IPS DF 4.7 (cell line): ENCODE measurements at regions not wholly inside any gene's neighbourhood (a gene's known extent, or its start where the extent isn't known, plus 50 kb on each side); places are given as distances from the start of the nearest gene placed in this dataset.

Source experiments
- DNase-seq: peaks from one replicate; pipeline ENCODE4 v3.0.0-alpha.2; 2013; ENCODE audit warnings: low spot score; ENCODE audit errors: extremely low read depth

GRCh38 chr5:93277051-93277450 is 304.0 kb downstream of the NR2F1-AS1 start:
- no peak for DNase-seq

- DNase-seq, result no peak
Observed at GRCh38 chr5:93275376-93275775, 305.6 kb downstream of the NR2F1-AS1 start.

- no peak for DNase-seq
Observed at GRCh38 chr5:93274291-93274690, 306.7 kb downstream of the NR2F1-AS1 start.

GRCh38 chr5:93273176-93273575 is 307.8 kb downstream of the NR2F1-AS1 start:
- no peak for DNase-seq

GRCh38 chr5:93272108-93272507 is 308.9 kb downstream of the NR2F1-AS1 start:
- DNase-seq, result no peak

GRCh38 chr5:93267736-93268135 is 313.3 kb downstream of the NR2F1-AS1 start:
- no peak for DNase-seq

GRCh38 chr5:93267276-93267675 is 313.7 kb downstream of the NR2F1-AS1 start:
- DNase-seq, result no peak

- DNase-seq, result no peak
Observed at GRCh38 chr5:93257616-93258015, 323.4 kb downstream of the NR2F1-AS1 start.

GRCh38 chr5:93255796-93256195 is 325.2 kb downstream of the NR2F1-AS1 start:
- no peak for DNase-seq

GRCh38 chr5:93252165-93252564 is 328.9 kb downstream of the NR2F1-AS1 start:
- DNase-seq, result no peak

GRCh38 chr5:93251347-93251746 is 329.7 kb downstream of the NR2F1-AS1 start:
- DNase-seq, result no peak

- no peak for DNase-seq
Observed at GRCh38 chr5:93250424-93250823, 330.6 kb downstream of the NR2F1-AS1 start.

GRCh38 chr5:93249651-93250289 is 331.2 kb downstream of the NR2F1-AS1 start:
- no peak for DNase-seq

- no peak for DNase-seq
Observed at GRCh38 chr5:93247105-93247504, 333.9 kb downstream of the NR2F1-AS1 start.

- no peak for DNase-seq
Observed at GRCh38 chr5:93246090-93246855, 334.7 kb downstream of the NR2F1-AS1 start.

GRCh38 chr5:93245226-93245625 is 335.8 kb downstream of the NR2F1-AS1 start:
- DNase-seq, result no peak

- no peak for DNase-seq
Observed at GRCh38 chr5:93243481-93243880, 337.5 kb downstream of the NR2F1-AS1 start.

GRCh38 chr5:93240228-93240834 is 340.7 kb downstream of the NR2F1-AS1 start:
- no peak for DNase-seq

GRCh38 chr5:93236807-93237421 is 344.1 kb downstream of the NR2F1-AS1 start:
- DNase-seq, result no peak

GRCh38 chr5:93235761-93236160 is 345.3 kb downstream of the NR2F1-AS1 start:
- DNase-seq, result no peak

GRCh38 chr5:93226202-93226735 is 354.8 kb downstream of the NR2F1-AS1 start:
- no peak for DNase-seq

GRCh38 chr5:93225748-93226147 is 355.3 kb downstream of the NR2F1-AS1 start:
- no peak for DNase-seq
